Non-pigmented ciliary epithelial cell (primary cell): ENCODE measurements at regions not wholly inside any gene's neighbourhood (a gene's known extent, or its start where the extent isn't known, plus 50 kb on each side); places are given as distances from the start of the nearest gene placed in this dataset.

Source experiments
- DNase-seq: peaks from one replicate; pipeline ENCODE4 v3.0.0-alpha.2; 2010; ENCODE audit warnings: low read depth

GRCh38 chr9:18075253-18075952, 398.6 kb upstream of the ADAMTSL1 start:
- no peak for DNase-seq

GRCh38 chr9:18077941-18078678, 395.8 kb upstream of the ADAMTSL1 start:
- DNase-seq: no peak

- DNase-seq: no peak
Measured at GRCh38 chr9:18092138-18092537, 381.8 kb upstream of the ADAMTSL1 start.

GRCh38 chr9:18106006-18106560, 367.9 kb upstream of the ADAMTSL1 start:
- DNase-seq: no peak

DNA sequence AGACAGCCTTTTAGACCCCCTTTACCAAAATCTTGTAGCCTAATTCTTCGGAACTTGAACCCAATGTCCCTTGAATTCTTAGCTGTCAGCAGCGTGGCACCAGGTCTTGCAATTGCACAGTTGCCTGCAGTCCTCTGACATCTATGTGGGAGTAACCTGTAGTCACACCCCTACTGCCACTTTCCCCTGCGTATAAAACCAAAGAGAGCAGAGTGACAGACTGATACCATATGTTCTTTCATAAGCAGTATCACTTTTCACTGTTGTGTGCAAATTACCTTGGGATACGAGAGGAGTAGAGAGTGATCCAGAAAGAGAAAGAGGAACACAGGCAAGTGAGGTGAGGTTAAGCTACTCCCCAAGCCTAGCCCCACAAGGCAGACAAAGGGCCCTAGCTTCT, 364.3 kb upstream of the ADAMTSL1 start:
- no peak for DNase-seq

DNA sequence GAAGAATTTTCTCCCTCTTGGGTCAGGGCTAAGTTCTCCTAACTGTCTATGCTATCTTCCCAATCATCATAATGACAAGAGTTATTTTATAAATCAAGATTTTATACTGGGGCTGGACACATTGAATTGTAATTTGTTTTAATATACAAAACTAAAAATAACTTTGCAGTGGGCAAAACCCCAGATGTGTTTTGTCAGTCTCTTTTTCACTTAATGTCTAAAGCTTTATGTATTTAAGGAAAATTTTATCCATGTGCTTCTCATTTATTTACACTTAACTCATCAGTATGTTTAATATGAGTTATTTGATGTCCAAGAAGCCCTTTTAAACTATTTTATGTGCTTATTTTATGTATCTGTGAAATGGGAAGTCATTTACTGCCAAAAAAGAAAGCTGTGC, 362.8 kb upstream of the ADAMTSL1 start:
- no peak for DNase-seq

DNA sequence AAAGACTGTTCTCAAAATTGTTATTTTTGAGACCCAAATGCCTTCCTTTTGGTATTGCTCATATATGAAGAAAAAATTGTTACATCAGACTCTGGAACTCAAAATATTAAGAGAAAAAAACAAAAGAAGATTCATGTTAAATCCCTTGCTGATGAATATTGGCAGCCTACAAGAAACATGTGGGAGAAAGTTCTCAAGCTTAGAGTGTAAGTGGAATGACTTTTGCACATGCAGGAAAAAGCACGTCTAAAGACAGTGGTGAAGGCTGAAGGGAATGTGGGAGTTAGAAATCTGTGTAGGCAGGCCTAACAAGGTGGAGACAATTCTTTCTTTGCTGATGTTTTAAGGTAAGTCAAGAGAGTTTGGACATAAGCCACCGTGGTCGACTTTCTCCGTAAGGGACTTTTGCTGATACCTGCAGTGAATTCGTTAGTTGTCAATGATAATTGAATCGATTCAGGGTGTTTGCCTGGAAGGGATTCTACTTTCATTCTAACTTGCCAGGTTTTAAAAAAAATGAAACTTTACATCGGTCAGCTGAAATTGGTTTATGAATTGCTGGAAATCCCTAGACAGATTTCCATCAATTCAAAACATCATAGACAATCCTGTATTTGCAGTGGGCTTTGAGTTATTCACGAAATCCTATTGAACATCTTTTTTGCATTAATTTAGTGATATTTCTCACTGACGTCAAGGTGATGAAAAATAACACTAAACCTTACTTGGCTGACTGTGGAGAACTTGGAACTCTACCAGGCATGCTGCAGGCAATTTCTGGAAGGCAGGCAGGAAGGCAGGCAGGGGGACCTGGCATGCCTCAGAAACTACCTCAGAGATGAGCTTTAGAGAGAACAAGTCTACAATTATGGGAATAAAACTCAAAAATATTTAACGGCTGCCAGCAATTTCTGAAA, 359.1 kb upstream of the ADAMTSL1 start:
- no peak for DNase-seq

DNA sequence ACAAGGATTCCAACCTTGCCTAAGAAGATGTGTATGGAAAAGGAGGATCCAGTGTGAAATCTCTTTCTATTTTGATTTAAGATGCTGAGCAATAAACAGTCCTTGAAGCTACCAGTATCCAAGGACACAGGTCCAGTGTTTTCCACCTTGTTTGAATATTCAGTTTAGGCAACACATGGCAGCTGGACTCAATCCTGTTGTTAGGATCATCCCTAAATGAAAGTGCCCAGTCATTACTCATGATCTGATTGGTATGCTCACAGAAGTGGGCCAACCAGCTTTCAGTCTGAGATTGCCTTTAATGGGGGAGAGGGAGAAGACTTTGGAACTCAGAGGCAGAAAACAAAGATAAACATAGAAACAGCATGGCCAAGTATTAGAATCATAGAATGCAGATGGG, 355.7 kb upstream of the ADAMTSL1 start:
- no peak for DNase-seq

GRCh38 chr9:18122171-18122570, 351.8 kb upstream of the ADAMTSL1 start:
- peak; percentile 15 for DNase-seq

- peak; percentile 31 for DNase-seq
Measured at GRCh38 chr9:18124760-18125159, 349.2 kb upstream of the ADAMTSL1 start.

DNA sequence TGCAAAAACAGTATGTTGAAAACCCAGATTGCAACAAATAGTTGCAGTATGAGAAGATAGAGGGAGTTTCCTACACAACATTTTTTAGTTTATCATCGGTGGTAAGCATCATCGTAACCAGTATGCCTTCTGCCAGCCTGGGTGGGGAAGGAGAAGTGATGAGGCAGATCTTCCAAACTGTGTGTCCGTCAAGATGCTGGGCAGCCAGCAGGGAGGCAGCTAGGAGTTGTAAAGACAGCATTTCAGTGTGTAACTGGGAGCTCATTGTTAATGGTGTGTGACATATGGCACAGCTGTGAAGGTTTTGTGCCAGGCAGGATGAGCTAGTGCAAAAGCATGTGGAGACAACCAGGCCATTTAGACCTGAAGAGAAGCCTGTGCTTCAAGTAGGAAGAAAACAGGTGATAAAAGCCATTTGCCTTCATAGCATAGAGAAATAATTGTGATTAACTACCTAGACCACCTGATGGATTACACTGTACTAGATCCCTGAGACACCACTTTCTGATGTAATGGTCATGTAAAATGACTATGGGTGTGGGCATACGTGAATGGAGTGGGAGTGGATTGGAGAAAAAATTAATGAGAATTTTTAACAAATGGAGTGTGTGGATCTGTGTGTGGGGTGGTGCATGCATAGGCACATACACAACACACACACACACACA, 347.0 kb upstream of the ADAMTSL1 start:
- no peak for DNase-seq

- DNase-seq: no peak
Measured at GRCh38 chr9:18127499-18127875, 346.5 kb upstream of the ADAMTSL1 start.

- no peak for DNase-seq
Measured at GRCh38 chr9:18129809-18130334, 344.1 kb upstream of the ADAMTSL1 start.

- no peak for DNase-seq
Measured at GRCh38 chr9:18136354-18136994, 337.5 kb upstream of the ADAMTSL1 start.

DNA sequence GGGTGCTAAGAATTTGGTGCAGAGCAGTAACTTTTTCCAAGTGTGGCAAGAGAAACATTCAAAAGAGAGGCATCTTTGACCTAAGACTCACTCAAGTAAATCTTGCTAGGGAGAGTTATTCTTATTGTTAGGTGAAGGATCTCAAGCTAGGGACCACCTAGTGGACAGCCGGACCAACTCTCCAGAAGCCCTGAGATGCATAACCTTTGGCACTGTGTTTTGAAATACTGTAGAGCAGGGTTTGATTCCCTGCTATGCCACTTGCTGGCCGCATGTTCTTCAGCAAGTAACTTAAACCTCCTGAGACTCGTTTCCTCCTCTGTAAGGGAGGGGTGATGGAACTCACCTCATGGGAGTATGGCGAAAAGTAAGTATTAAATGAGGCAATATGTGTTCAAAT, 336.1 kb upstream of the ADAMTSL1 start:
- no peak for DNase-seq

DNA sequence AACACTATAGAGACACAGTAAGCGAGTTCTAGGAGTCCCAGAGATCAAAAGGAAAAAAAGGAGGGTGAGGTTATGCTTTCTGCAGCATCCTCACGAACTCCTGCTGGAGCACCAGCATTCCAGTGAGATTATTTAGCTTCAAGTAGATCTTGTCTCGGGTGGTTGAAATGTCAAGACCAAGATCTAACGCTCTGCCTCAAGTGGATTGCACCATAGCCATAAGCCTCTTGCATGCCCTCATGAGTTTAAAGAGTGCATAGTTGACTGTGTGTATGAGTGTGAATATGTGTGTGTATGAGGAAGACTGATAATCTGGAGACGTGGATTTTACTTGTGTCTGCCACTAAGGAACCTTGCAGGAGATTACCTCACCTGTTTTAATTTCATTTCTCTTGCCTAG, 335.3 kb upstream of the ADAMTSL1 start:
- no peak for DNase-seq

DNA sequence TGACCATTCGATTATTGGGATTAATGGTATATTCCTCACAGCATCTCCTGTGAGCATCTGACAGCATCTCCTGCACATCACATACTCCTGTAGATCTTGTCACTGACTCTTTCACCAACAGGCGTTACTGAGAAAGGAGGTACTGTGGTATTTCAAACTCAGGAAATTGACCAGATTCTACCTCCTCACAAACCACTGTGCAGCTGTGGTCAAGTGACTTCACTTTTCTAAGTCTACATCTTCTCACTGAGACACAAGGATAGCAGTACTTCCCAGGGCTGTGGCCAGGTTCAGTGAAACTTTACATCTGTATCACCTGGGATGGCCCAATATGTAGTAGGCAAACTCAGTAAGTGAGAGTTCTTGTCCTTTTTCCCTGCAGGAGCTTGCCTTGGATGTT, 332.3 kb upstream of the ADAMTSL1 start:
- DNase-seq: no peak

DNA sequence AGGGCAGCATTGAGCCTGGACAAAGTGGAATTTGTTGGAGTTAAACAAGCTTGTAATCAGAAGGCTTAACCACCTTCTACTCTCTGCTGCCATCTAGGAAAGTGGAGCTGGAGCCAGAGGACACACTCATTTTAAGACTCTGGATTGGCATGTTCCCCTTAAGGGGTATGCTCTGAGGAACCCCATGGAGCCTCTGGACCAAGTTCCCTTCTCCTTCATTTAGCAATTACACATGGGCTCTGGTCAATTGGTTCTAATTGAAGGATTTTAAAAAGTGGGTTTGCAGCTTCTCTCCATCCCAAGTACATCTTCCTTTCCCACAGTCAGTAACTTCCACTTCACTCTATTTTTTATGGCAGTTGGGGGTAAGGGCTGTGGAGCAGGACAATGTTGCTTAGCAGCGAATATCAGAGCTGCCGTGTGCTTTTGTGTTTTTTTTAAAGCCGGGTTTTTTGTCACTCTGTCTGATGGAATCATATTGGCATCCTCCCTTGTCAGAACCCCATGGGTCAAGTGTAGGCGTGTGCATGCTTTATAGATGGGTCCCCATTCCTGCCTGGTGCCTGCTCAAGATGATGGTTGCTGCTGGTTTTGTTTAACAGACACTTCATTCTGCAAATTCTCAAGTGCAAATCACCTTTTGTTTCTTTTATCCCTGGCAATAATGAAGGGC, 330.7 kb upstream of the ADAMTSL1 start:
- no peak for DNase-seq

GRCh38 chr9:18146329-18146728, 327.6 kb upstream of the ADAMTSL1 start:
- DNase-seq: no peak

- DNase-seq: no peak
Measured at GRCh38 chr9:18149471-18150011, 324.4 kb upstream of the ADAMTSL1 start.
